CD8-positive, alpha-beta memory T cell (primary cell): ENCODE measurements at regions not wholly inside any gene's neighbourhood (a gene's known extent, or its start where the extent isn't known, plus 50 kb on each side); places are given as distances from the start of the nearest gene placed in this dataset.

Experiments used
- CTCF ChIA-PET: fragments of 350-600 bp; sonication (Branson Sonifier 250); formaldehyde crosslinking; loops from one replicate; lab custom pipeline; 2021; ENCODE audit warnings: antibody characterized with exemption; lab: Charles Lee
- POLR2A ChIA-PET: fragments of 350-600 bp; sonication (Branson Sonifier 250); formaldehyde crosslinking; loops from one replicate; lab custom pipeline; 2021; ENCODE audit warnings: antibody characterized with exemption; lab: Charles Lee
- DNase-seq, 5 donors: peaks; one replicate each; pipeline versions ENCODE4 v3.0.0 to v3.0.0-alpha.2; 2020 to 2022; ENCODE audit warnings: mixed read lengths in 1 of 5
- H3K27ac ChIP-seq: one replicate; pipeline ENCODE4 v1.7.0; 2013; ENCODE audit warnings: low read depth, mild to moderate bottlenecking, low read length, moderate library complexity
- H3K27me3 ChIP-seq: 2 replicates; pipeline ENCODE4 v1.7.0; 2013; ENCODE audit warnings: low read length, mild to moderate bottlenecking; ENCODE audit not compliant: insufficient read depth, poor library complexity, severe bottlenecking
- H3K36me3 ChIP-seq: 2 replicates; pipeline ENCODE4 v1.7.0; 2013; ENCODE audit warnings: mild to moderate bottlenecking, low read length, moderate library complexity; ENCODE audit not compliant: insufficient read depth
- H3K4me1 ChIP-seq: 2 replicates; pipeline ENCODE4 v1.7.0; 2013; ENCODE audit warnings: mild to moderate bottlenecking, low read length, moderate library complexity; ENCODE audit not compliant: insufficient read depth
- H3K4me3 ChIP-seq: 2 replicates; pipeline ENCODE4 v1.7.0; 2013; ENCODE audit warnings: mild to moderate bottlenecking, low read length
- H3K9me3 ChIP-seq: 2 replicates; pipeline ENCODE4 v1.7.0; 2013; ENCODE audit warnings: mild to moderate bottlenecking, low read length
- H3K27ac Mint-ChIP-seq, 8 donors: one replicate each; pipeline ENCODE4 v1.8.0; 2020 to 2021; ENCODE audit warnings: mixed read lengths in 8 of 8, mild to moderate bottlenecking in 6 of 8, inconsistent platforms in 3 of 8, moderate library complexity in 3 of 8
- H3K27me3 Mint-ChIP-seq, 2 donors: one replicate each; pipeline ENCODE4 v1.8.0; 2020 to 2021; ENCODE audit warnings: mixed read lengths in 2 of 2, mild to moderate bottlenecking in 1 of 2, moderate library complexity in 1 of 2
- H3K36me3 Mint-ChIP-seq, 3 donors: one replicate each; pipeline ENCODE4 v1.8.0; 2020 to 2021; ENCODE audit warnings: mixed read lengths in 3 of 3, inconsistent platforms in 1 of 3, mild to moderate bottlenecking in 1 of 3
- H3K4me1 Mint-ChIP-seq, 3 donors: one replicate each; pipeline ENCODE4 v1.8.0; 2020 to 2021; ENCODE audit warnings: mixed read lengths in 3 of 3, inconsistent platforms in 1 of 3, mild to moderate bottlenecking in 1 of 3
- H3K4me3 Mint-ChIP-seq, 7 donors: one replicate each; pipeline ENCODE4 v1.8.0; 2020 to 2021; ENCODE audit warnings: mixed read lengths in 7 of 7, mild to moderate bottlenecking in 6 of 7, moderate library complexity in 4 of 7, inconsistent platforms in 2 of 7
- H3K9me3 Mint-ChIP-seq, 5 donors: one replicate each; pipeline ENCODE4 v1.8.0; 2020 to 2022; ENCODE audit warnings: mixed read lengths in 5 of 5, mild to moderate bottlenecking in 3 of 5, moderate library complexity in 2 of 5, inconsistent platforms in 1 of 5

DNA sequence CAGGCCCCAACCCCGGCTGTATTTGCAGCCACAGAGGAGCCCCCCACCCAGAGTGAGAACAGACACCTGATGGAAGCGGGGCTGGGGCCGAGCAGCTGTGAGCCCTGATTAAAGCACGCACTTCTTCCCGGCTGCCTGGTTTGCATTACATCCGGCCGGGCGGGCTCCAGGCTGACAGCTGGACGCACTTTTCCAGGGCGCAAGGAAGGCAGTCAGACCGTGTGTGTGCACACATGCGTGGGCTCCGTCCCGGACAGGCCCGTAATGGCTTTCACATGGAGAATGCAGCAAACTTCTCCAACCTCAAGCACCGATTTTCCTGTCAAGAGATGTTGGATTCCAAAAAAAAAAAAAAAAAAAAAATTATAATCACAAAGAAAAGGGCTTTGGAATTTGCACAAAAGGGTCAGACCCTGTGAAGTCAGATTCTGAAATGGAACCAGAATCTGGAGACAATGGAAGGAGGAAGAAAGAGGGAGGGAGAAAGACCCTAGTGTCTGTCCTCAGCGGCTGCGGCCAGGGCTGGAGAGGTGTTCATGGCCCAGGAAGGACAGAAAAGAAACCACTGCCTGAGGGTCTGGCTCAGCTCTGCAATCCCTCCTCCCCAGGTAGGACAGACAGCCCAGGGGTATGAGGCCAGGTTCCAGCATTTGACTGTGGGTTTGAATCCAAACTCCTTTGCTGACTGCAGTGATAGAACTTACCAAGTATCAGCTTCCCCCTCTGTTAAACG is 365.5 kb downstream of the MN1 start:
- Histone ChIP-seq H3K27me3 (no peaks in the 10 kb centered on the region), H3K4me1 (no peaks in the 10 kb centered on the region), H3K9me3 (no peaks in the 10 kb centered on the region), H3K4me3 (no peak overlapping the region), H3K27ac (no peak overlapping the region), H3K36me3 (no peaks in the 10 kb centered on the region)
- Mint-ChIP-seq H3K4me3 (no peak overlapping the region), H3K36me3 (no peaks in the 10 kb centered on the region), H3K27ac (no peak overlapping the region), H3K4me1 (no peaks in the 10 kb centered on the region), H3K9me3 (peaks cover 0 to 9% (median 3%) of the 10 kb centered on the region in 5 donors), H3K27me3 (peaks cover 0 to 10% of the 10 kb centered on the region in 2 donors)
- ChIA-PET POLR2A (no interaction called here), CTCF (no interaction called here)
- DNase-seq = no peak

DNA sequence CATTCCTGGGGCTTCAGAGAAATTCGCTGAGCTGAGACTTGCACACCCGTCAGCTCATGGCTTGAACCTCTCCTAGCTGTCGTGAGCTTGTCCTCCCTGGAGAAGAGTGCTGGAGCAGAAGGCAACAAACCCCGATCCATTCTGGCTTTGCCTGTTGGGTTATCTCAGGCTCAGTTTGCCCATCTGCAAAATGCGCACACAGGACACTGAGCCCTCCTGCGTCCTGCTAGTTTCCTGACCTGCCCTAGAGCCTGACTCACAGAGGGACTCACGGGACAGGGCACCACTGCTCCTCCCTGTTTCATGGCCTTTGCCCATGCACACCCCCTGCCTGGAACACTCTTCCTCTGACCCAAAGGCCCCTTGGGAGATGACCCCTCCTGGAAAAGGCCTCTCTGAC is 365.0 kb downstream of the MN1 start:
- no peak overlapping the region for H3K4me3 Mint-ChIP-seq
- H3K4me1 ChIP-seq = no peaks in the 10 kb centered on the region
- no peaks in the 10 kb centered on the region for H3K36me3 Mint-ChIP-seq
- H3K27me3 Mint-ChIP-seq = peaks cover 0 to 10% of the 10 kb centered on the region in 2 donors
- no peaks in the 10 kb centered on the region for H3K9me3 ChIP-seq
- no peak overlapping the region for H3K27ac Mint-ChIP-seq
- ChIA-PET CTCF (no interaction called here), POLR2A (no interaction called here)
- no peaks in the 10 kb centered on the region for H3K36me3 ChIP-seq
- no peak overlapping the region for H3K4me3 ChIP-seq
- H3K4me1 Mint-ChIP-seq = no peaks in the 10 kb centered on the region
- no peak overlapping the region for H3K27ac ChIP-seq
- H3K9me3 Mint-ChIP-seq = peaks cover 0 to 9% (median 2%) of the 10 kb centered on the region in 5 donors
- no peak for DNase-seq
- no peaks in the 10 kb centered on the region for H3K27me3 ChIP-seq

GRCh38 chr22:27437570-27437969 is 364.0 kb downstream of the MN1 start:
- no peak for DNase-seq
- POLR2A ChIA-PET = no interaction called here
- Histone ChIP-seq H3K4me3 (no peak overlapping the region), H3K27ac (no peak overlapping the region), H3K4me1 (no peaks in the 10 kb centered on the region), H3K36me3 (no peaks in the 10 kb centered on the region), H3K9me3 (no peaks in the 10 kb centered on the region), H3K27me3 (no peaks in the 10 kb centered on the region)
- Mint-ChIP-seq H3K4me1 (no peaks in the 10 kb centered on the region), H3K27me3 (peaks cover 0 to 10% of the 10 kb centered on the region in 2 donors), H3K9me3 (peaks cover 0 to 6% (median 2%) of the 10 kb centered on the region in 5 donors), H3K27ac (no peak overlapping the region), H3K4me3 (no peak overlapping the region), H3K36me3 (no peaks in the 10 kb centered on the region)
- CTCF ChIA-PET = no interaction called here

DNA sequence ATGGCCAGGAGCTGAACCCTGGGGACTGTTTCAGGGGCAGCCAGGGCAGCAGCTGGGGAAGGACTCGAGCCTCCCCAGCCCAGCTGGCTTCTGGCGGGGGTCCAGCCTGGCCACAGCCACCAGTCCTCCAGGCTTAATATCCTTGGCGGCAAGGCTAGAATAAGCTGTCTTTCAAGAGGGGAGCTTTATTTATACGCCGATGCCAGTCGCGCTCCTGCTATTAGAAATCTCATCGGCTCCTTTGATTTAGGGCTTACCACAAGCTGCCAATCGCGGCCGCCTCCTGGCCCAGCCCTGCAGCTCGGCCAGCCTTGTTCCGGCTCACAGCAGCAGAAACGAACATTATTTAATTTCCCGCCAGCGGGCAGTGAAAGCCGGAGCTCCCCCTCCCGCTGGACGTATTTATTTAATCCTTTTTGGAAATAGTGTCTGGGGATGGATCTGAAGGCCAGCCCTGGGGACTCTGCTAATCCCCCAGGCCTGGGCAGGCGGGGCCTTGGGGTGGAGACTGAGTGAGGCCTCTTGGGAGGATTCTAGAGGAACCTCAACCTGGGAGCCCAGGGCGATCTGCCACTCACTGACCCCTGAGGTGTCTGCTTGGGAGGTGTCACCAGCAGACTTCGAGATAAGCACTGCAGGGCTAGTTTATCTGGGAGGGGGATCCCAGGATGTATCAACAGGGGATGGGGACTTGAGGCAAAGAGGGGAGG is 363.1 kb downstream of the MN1 start:
- ChIA-PET POLR2A (no interaction called here), CTCF (no interaction called here)
- Mint-ChIP-seq H3K27ac (no peak overlapping the region), H3K9me3 (peaks cover 0 to 4% (median 0%) of the 10 kb centered on the region in 5 donors), H3K27me3 (peaks cover 0 to 9% of the 10 kb centered on the region in 2 donors), H3K4me1 (no peaks in the 10 kb centered on the region), H3K36me3 (no peaks in the 10 kb centered on the region), H3K4me3 (no peak overlapping the region)
- no peak for DNase-seq
- no peaks in the 10 kb centered on the region for H3K9me3 ChIP-seq
- no peak overlapping the region for H3K27ac ChIP-seq
- H3K36me3 ChIP-seq = no peaks in the 10 kb centered on the region
- no peak overlapping the region for H3K4me3 ChIP-seq
- no peaks in the 10 kb centered on the region for H3K27me3 ChIP-seq
- H3K4me1 ChIP-seq = no peaks in the 10 kb centered on the region

DNA sequence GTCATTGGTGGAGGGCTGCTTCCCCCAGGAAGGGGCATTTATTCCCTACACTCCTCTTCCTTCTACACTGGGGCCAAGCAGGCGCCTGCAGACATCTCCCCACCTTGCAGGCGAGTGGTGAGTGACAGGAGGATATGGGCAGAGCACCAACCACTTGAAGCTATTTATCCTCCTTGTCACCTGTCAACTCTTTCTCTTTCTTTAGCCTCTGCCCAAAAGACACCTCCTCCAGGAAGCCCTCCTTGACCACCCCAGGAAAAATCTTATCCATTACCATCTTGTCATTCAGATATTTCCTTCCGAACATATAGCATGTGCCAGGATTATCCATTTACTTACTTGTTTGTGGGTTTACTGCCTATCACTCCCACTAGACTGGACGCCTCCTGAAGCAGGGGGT is 362.4 kb downstream of the MN1 start:
- Histone ChIP-seq H3K9me3 (no peaks in the 10 kb centered on the region), H3K27me3 (no peaks in the 10 kb centered on the region), H3K27ac (no peak overlapping the region), H3K4me3 (no peak overlapping the region), H3K4me1 (no peaks in the 10 kb centered on the region), H3K36me3 (no peaks in the 10 kb centered on the region)
- no peaks in the 10 kb centered on the region for H3K36me3 Mint-ChIP-seq
- no peak overlapping the region for H3K27ac Mint-ChIP-seq
- H3K27me3 Mint-ChIP-seq = peaks cover 0 to 9% of the 10 kb centered on the region in 2 donors
- DNase-seq = no peak
- H3K4me3 Mint-ChIP-seq = no peak overlapping the region
- H3K4me1 Mint-ChIP-seq = no peaks in the 10 kb centered on the region
- POLR2A ChIA-PET = no interaction called here
- CTCF ChIA-PET = no interaction called here
- peaks cover 0 to 4% (median 0%) of the 10 kb centered on the region in 5 donors for H3K9me3 Mint-ChIP-seq

- ChIA-PET POLR2A (no interaction called here), CTCF (no interaction called here)
Observed at GRCh38 chr22:27440304-27440865, 361.2 kb downstream of the MN1 start.

DNA sequence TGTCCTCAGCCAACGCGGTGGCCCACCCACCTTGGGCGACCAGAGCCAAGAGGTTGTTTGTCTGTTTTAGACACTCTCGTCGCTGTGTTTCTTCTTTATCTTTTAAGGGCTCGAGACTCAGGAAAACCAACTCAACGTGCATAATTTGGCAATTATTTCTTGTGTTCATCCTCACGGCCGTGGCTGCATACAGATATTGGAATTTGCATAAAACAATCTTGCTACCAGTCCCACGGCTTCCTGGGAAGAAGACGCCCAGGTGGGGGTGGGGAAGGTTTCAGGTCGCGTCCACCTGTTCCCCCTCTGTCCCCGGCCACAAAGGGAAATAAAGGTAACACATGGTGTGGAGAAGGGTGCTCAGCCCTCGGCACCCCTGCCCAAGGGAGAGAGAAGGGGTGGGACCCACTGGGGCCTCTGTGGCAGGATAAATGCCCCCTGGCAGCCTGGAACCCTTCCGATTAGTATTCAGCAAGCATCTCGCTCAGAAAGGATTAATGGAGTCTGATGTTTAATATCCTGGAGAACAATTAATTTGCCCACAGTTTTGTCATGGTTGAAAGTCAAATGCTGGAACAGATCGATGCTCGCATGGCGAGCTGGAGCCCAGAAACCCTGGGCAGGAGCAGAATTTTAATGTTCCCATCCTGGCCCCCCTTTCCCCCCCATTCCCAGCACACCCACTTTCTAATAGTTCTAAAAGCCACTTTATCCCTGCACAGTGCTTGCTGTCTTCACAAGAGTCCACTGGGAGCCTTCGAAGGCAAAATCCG is 359.7 kb downstream of the MN1 start:
- Mint-ChIP-seq H3K4me1 (no peaks in the 10 kb centered on the region), H3K4me3 (no peak overlapping the region), H3K27me3 (peaks cover 0 to 7% of the 10 kb centered on the region in 2 donors), H3K36me3 (no peaks in the 10 kb centered on the region), H3K27ac (no peak overlapping the region), H3K9me3 (peaks cover 0 to 4% (median 0%) of the 10 kb centered on the region in 5 donors)
- Histone ChIP-seq H3K27me3 (no peaks in the 10 kb centered on the region), H3K4me3 (no peak overlapping the region), H3K27ac (no peak overlapping the region), H3K4me1 (no peaks in the 10 kb centered on the region), H3K9me3 (no peaks in the 10 kb centered on the region), H3K36me3 (no peaks in the 10 kb centered on the region)
- ChIA-PET CTCF (no interaction called here), POLR2A (no interaction called here)
- no peak for DNase-seq

More at GRCh38 chr22:27440304-27440865, 361.2 kb downstream of the MN1 start:
- no peaks in the 10 kb centered on the region for H3K27me3 ChIP-seq
- Mint-ChIP-seq H3K9me3 (peaks cover 0 to 4% (median 0%) of the 10 kb centered on the region in 5 donors), H3K36me3 (no peaks in the 10 kb centered on the region), H3K27me3 (peaks cover 0 to 9% of the 10 kb centered on the region in 2 donors), H3K27ac (no peak overlapping the region), H3K4me1 (no peaks in the 10 kb centered on the region), H3K4me3 (no peak overlapping the region)
- no peaks in the 10 kb centered on the region for H3K36me3 ChIP-seq
- DNase-seq = no peak
- H3K4me1 ChIP-seq = no peaks in the 10 kb centered on the region
- no peak overlapping the region for H3K27ac ChIP-seq
- H3K9me3 ChIP-seq = no peaks in the 10 kb centered on the region
- no peak overlapping the region for H3K4me3 ChIP-seq

GRCh38 chr22:27443306-27443705 is 358.2 kb downstream of the MN1 start:
- Histone ChIP-seq H3K27me3 (no peaks in the 10 kb centered on the region), H3K4me1 (no peaks in the 10 kb centered on the region), H3K36me3 (no peaks in the 10 kb centered on the region), H3K27ac (no peak overlapping the region), H3K9me3 (no peaks in the 10 kb centered on the region), H3K4me3 (no peak overlapping the region)
- H3K4me3 Mint-ChIP-seq = no peak overlapping the region
- no peak overlapping the region for H3K27ac Mint-ChIP-seq
- H3K36me3 Mint-ChIP-seq = no peaks in the 10 kb centered on the region
- peaks cover 0 to 4% (median 0%) of the 10 kb centered on the region in 5 donors for H3K9me3 Mint-ChIP-seq
- POLR2A ChIA-PET = no interaction called here
- peaks cover 0 to 7% of the 10 kb centered on the region in 2 donors for H3K27me3 Mint-ChIP-seq
- no peaks in the 10 kb centered on the region for H3K4me1 Mint-ChIP-seq
- DNase-seq = no peak
- CTCF ChIA-PET = no interaction called here
